Activated CD8-positive, alpha-beta T cell treated with anti-CD3 and anti-CD28 coated beads for 36 hours (primary cell): ENCODE measurements at regions not wholly inside any gene's neighbourhood (a gene's known extent, or its start where the extent isn't known, plus 50 kb on each side); places are given as distances from the start of the nearest gene placed in this dataset.

Source experiments
- ATAC-seq: fragments of 200-7000 bp; cut with Tn5 transposase; one replicate; pipeline ENCODE4 v1.10.0; 2021; ENCODE audit warnings: mild to moderate bottlenecking, moderate library complexity
- CTCF ChIA-PET: fragments of 350-600 bp; sonication (Branson Sonifier 250); formaldehyde crosslinking; loops from one replicate; lab custom pipeline; 2021; ENCODE audit warnings: antibody characterized with exemption; lab: Charles Lee
- POLR2A ChIA-PET: fragments of 350-600 bp; sonication (Branson Sonifier 250); formaldehyde crosslinking; loops from one replicate; lab custom pipeline; 2021; ENCODE audit warnings: antibody characterized with exemption; lab: Charles Lee
- DNase-seq: peaks from one replicate; pipeline ENCODE4 v3.0.0-alpha.2; 2020
- H3K27ac Mint-ChIP-seq: one replicate; pipeline ENCODE4 v1.8.0; 2021; ENCODE audit warnings: mild to moderate bottlenecking, mixed read lengths
- H3K27me3 Mint-ChIP-seq: one replicate; pipeline ENCODE4 v1.8.0; 2021; ENCODE audit warnings: mixed read lengths
- H3K36me3 Mint-ChIP-seq: one replicate; pipeline ENCODE4 v1.8.0; 2021; ENCODE audit warnings: low read depth, mixed read lengths
- H3K4me1 Mint-ChIP-seq: one replicate; pipeline ENCODE4 v1.8.0; 2021; ENCODE audit warnings: low read depth, mixed read lengths
- H3K4me3 Mint-ChIP-seq: one replicate; pipeline ENCODE4 v1.8.0; 2021; ENCODE audit warnings: mild to moderate bottlenecking, moderate library complexity, mixed read lengths
- H3K9me3 Mint-ChIP-seq: one replicate; pipeline ENCODE4 v1.8.0; 2021; ENCODE audit warnings: mixed read lengths
- CTCF ChIP-seq: fragments of 200-600 bp; IDR thresholded peaks from one replicate; pipeline ENCODE4 v1.8.0; 2022; ENCODE audit warnings: antibody characterized with exemption, mild to moderate bottlenecking
- intact Hi-C: fragments of 100-400 bp; cut with micrococcal nuclease; formaldehyde crosslinking; loops from one replicate; pipeline ENCODE4 v1.10.0; 2022

DNA sequence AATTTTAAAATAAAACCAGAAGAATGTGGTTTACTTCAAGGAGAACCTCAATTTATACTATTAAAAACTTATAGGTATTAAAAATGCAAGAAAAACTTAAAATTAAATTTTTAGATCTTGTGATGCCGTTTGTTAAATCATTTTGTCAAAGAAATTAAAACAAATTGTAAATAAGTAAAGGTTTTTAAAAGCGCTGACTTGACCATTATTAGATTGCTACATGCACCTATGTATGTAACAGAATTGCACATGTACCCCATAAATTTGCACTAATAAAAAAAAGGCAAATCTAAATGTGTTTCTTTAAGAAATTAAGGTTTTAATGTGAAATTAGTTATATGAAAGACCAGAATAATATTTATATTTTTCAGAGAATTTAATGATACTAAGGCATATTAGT lies 156.1 kb downstream of the LARP7 start:
- peaks cover 9% of the 10 kb centered on the region for H3K27me3 Mint-ChIP-seq
- H3K36me3 Mint-ChIP-seq, result no peaks in the 10 kb centered on the region
- ATAC-seq (no peak), DNase-seq (no peak)
- H3K4me3 Mint-ChIP-seq, result no peak overlapping the region
- H3K9me3 Mint-ChIP-seq, result no peaks in the 10 kb centered on the region
- no peaks in the 10 kb centered on the region for H3K4me1 Mint-ChIP-seq
- intact Hi-C loops, result no loop called here
- H3K27ac Mint-ChIP-seq, result no peak overlapping the region
- TF ChIP-seq CTCF, result no peak
- ChIA-PET CTCF (no interaction called here), POLR2A (no interaction called here)

DNA sequence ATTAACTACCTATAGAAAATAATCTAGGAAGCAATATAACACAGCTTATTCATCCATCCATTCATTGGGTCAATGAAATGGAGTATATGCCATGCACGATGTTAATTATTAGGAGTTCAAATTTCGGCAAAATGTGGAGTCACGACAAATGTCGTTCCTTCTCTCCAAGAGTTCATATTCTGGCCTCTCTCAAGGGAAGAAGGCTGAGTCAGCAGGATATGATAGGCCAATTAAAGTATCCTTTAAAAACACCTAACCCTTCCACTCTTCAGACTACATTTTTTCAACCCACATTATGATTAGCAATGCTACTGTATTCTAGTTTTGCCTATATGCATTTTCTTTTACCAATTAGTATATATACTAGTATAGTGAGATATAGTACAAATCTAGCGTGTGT lies 163.1 kb downstream of the LARP7 start:
- Mint-ChIP-seq H3K36me3 (no peaks in the 10 kb centered on the region), H3K4me1 (no peaks in the 10 kb centered on the region), H3K27ac (no peak overlapping the region), H3K27me3 (peaks cover 7% of the 10 kb centered on the region), H3K9me3 (no peaks in the 10 kb centered on the region), H3K4me3 (no peak overlapping the region)
- intact Hi-C loops, result no loop called here
- no peak for ATAC-seq
- CTCF ChIA-PET, result no interaction called here
- DNase-seq, result no peak
- POLR2A ChIA-PET, result no interaction called here
- no peak for TF ChIP-seq CTCF

DNA sequence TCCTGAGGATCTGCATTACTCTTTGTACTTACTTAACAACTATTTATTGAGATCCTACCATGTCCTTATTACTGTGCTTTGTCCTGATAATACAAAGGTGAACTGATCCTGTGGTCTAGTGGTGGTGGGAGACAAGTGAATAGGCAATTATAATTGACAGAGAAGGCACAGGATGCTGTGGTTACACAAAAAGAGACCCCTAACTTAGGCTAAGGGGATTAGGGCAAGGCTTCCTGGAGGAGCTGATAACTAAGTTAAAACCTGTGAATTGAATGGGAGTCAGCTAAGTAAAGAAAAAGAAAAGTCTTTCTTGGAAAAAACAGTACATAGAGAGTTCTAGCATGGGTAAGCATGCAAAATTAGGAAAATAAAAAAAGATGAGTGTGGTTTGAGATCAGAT lies 164.4 kb downstream of the LARP7 start:
- Mint-ChIP-seq H3K36me3 (no peaks in the 10 kb centered on the region), H3K27ac (no peak overlapping the region)
- POLR2A ChIA-PET, result no interaction called here

GRCh38 chr4:112802780-112803179 lies 165.8 kb downstream of the LARP7 start:
- no peak for TF ChIP-seq CTCF
- DNase-seq, result no peak
- H3K4me1 Mint-ChIP-seq, result no peaks in the 10 kb centered on the region
- no peak overlapping the region for H3K27ac Mint-ChIP-seq
- ChIA-PET POLR2A (no interaction called here), CTCF (no interaction called here)
- intact Hi-C loops, result no loop called here
- peaks cover 4% of the 10 kb centered on the region for H3K27me3 Mint-ChIP-seq
- H3K36me3 Mint-ChIP-seq, result no peaks in the 10 kb centered on the region
- no peak for ATAC-seq
- no peak overlapping the region for H3K4me3 Mint-ChIP-seq
- H3K9me3 Mint-ChIP-seq, result no peaks in the 10 kb centered on the region

More for the DNA sequence above, 164.4 kb downstream of the LARP7 start:
- no peak for DNase-seq
- H3K4me3 Mint-ChIP-seq, result no peak overlapping the region
- no peaks in the 10 kb centered on the region for H3K9me3 Mint-ChIP-seq
- ATAC-seq, result no peak
- CTCF ChIA-PET, result interaction anchor here (0.8 kb wide), 1 partner anchor 17 kb away, joined by 3 read pairs; no protein-coding TSS in a partner anchor
- H3K4me1 Mint-ChIP-seq, result no peaks in the 10 kb centered on the region
- H3K27me3 Mint-ChIP-seq, result peaks cover 4% of the 10 kb centered on the region
- intact Hi-C loops, result no loop called here
- TF ChIP-seq CTCF, result no peak

DNA sequence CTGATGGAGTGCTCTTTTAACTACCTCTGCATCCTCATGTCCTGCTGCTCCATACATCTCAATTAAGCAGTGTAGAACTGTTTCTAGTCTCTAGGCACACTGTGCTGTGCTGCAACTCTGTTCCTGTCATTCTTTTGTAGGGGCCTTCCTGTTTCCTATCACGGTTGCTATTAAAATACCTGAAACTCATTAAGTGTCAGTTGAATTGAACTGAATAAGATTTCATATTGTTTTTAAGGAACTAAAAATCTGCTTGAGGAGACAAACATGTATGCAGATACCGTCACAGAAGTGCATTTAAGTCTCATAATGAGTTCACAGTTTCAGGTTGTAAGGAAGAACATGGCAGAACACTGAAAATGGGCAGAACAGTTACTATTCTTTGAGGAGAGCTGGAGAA lies 170.1 kb downstream of the LARP7 start:
- DNase-seq (no peak), ATAC-seq (no peak)
- H3K36me3 Mint-ChIP-seq, result no peaks in the 10 kb centered on the region
- H3K4me1 Mint-ChIP-seq, result no peaks in the 10 kb centered on the region
- intact Hi-C loops, result no loop called here
- no peak overlapping the region for H3K27ac Mint-ChIP-seq
- CTCF ChIA-PET, result no interaction called here
- no peaks in the 10 kb centered on the region for H3K9me3 Mint-ChIP-seq
- H3K27me3 Mint-ChIP-seq, result peaks cover 1% of the 10 kb centered on the region
- no peak for TF ChIP-seq CTCF
- POLR2A ChIA-PET, result no interaction called here
- no peak overlapping the region for H3K4me3 Mint-ChIP-seq
